H1 (cell line): ENCODE measurements at regions not wholly inside any gene's neighbourhood (a gene's known extent, or its start where the extent isn't known, plus 50 kb on each side); places are given as distances from the start of the nearest gene placed in this dataset.

Experiments used
- CHD1 ChIP-seq: IDR thresholded peaks from 2 replicates; pipeline ENCODE4 v1.6.1; 2012; ENCODE audit warnings: low read depth, low read length, improper control_type of control experiment
- CHD7 ChIP-seq: fragments of 300-600 bp; sonication (generic); IDR thresholded peaks from 2 replicates; pipeline ENCODE4 v1.7.1; 2012; ENCODE audit warnings: low read length, moderate library complexity, mild to moderate bottlenecking, inconsistent platforms; ENCODE audit not compliant: insufficient replicate concordance
- HDAC2 ChIP-seq, 2 experiments: fragments of 300-600 bp in 1 of 2; sonication (generic) in 1 of 2; IDR thresholded peaks; 2 replicates each; pipeline ENCODE4 v1.6.1; 2011 to 2012; ENCODE audit warnings: low read depth in 2 of 2, low read length in 2 of 2, mild to moderate bottlenecking in 2 of 2, moderate library complexity in 2 of 2, borderline replicate concordance in 1 of 2, inconsistent platforms in 1 of 2
- JUN ChIP-seq: IDR thresholded peaks from 2 replicates; pipeline ENCODE4 v1.6.1; 2011; ENCODE audit warnings: low read depth, mild to moderate bottlenecking, improper control_type of control experiment, low read length
- RFX5 ChIP-seq: IDR thresholded peaks from 2 replicates; pipeline ENCODE4 v1.6.1; 2011; ENCODE audit warnings: low read depth, low read length, improper control_type of control experiment, borderline replicate concordance
- SIX5 ChIP-seq: IDR thresholded peaks from 2 replicates; pipeline ENCODE4 v1.6.1; 2011; ENCODE audit warnings: mild to moderate bottlenecking, low read depth, low read length
- TAF7 ChIP-seq: optimal IDR thresholded peaks from 2 replicates; pipeline ENCODE3; 2011; ENCODE audit warnings: low read depth, mild to moderate bottlenecking, inconsistent platforms, low read length, moderate library complexity, borderline replicate concordance
- TF ChIP-seq, protein P1 (sequence below): IDR thresholded peaks from 2 replicates; pipeline ENCODE4 v1.6.1; 2011; ENCODE audit warnings: low read depth, mild to moderate bottlenecking, low read length; ENCODE audit not compliant: insufficient read depth

- no peak for TF ChIP-seq CHD7
- no peak for TF ChIP-seq TAF7
- TF ChIP-seq RFX5: no peak
- TF ChIP-seq SIX5: no peak
- no peak for TF ChIP-seq JUN
- TF ChIP-seq, protein P1, sequence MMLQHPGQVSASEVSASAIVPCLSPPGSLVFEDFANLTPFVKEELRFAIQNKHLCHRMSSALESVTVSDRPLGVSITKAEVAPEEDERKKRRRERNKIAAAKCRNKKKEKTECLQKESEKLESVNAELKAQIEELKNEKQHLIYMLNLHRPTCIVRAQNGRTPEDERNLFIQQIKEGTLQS: no peak
- no peak for TF ChIP-seq HDAC2 (IDR thresholded peaks at IDR 0.05; ENCODE audit: borderline replicate concordance in 1 of 2, low read depth in 2 of 2, low read length in 2 of 2)
- TF ChIP-seq CHD1: no peak
These were observed 209.2 kb upstream of the GRIK3 start (continued) for GRCh38 chr1:37243368-37244082.
